VCaP (cell line): ENCODE measurements at regions not wholly inside any gene's neighbourhood (a gene's known extent, or its start where the extent isn't known, plus 50 kb on each side); places are given as distances from the start of the nearest gene placed in this dataset.

ENCODE experiments used
- H3K27ac ChIP-seq: fragments of 450-650 bp; 2 replicates; pipeline ENCODE4 v1.5.1; 2017
- TF ChIP-seq, protein P1 (sequence below): fragments of 450-650 bp; conservative IDR thresholded peaks from 2 replicates; pipeline ENCODE4 v1.5.1; 2017; ENCODE audit warnings: mild to moderate bottlenecking, moderate library complexity

DNA sequence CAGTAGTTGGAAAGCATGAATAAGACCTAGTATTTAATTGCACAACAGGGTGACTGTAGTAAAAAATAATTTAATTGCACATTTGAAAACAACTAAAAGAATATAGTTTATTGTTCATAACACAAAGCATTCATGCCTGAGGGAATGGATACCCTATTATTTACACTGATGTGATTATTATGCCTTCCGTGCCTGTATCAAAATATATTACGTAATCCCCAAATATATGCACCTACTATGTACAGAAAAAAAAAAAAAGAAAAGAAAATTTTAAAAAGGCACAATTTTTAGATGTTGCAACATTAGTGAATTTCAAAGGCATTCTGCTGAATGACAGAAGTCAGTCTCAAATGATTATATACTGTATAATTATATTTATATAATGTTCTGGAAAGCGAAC lies 647.2 kb upstream of the BCHE start:
- peak overlapping the region; percentile 52; the same call in 1 of the 2 replicates for H3K27ac ChIP-seq
- TF ChIP-seq, protein P1, sequence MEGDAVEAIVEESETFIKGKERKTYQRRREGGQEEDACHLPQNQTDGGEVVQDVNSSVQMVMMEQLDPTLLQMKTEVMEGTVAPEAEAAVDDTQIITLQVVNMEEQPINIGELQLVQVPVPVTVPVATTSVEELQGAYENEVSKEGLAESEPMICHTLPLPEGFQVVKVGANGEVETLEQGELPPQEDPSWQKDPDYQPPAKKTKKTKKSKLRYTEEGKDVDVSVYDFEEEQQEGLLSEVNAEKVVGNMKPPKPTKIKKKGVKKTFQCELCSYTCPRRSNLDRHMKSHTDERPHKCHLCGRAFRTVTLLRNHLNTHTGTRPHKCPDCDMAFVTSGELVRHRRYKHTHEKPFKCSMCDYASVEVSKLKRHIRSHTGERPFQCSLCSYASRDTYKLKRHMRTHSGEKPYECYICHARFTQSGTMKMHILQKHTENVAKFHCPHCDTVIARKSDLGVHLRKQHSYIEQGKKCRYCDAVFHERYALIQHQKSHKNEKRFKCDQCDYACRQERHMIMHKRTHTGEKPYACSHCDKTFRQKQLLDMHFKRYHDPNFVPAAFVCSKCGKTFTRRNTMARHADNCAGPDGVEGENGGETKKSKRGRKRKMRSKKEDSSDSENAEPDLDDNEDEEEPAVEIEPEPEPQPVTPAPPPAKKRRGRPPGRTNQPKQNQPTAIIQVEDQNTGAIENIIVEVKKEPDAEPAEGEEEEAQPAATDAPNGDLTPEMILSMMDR, result no peak

DNA sequence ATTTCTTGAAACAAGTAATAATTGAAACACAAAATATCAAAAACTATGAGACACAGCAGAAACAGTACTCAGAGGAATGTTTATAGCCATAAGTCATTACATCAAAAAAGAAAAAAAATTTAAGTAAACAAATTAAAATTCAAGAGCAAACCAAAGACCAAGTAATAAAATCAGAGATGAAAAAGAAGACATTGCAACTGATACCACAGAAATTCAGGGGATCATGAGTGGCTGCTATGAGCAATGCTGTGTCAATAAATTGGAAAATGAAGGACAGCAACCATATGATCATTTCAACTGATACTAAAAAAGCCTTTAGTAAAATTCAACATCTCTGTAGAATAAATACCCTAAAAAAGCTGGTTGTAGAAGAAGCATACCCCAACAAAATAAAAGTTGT lies 644.1 kb upstream of the BCHE start:
- TF ChIP-seq, protein P1, result no peak
- no peak overlapping the region for H3K27ac ChIP-seq

DNA sequence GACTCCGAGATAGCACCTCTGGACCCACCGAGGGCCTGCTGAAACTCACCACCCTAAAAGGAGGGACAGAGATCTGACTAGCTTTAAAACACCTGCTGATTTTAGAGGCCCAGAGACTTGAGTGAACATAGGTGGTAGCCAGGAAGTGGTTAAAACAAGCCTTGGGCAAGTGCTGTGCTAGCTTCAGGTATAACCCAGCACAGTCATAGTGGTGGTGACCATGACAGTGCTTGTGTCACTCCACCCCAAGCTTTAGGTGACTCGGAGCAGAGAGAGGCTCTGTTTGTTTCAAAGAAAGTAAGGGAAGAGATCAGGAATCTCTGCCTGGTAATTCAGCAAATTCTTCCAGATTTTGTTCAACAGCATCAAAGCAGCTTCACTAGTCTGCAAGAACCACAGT lies 641.1 kb upstream of the BCHE start:
- H3K27ac ChIP-seq, result no peak overlapping the region
- TF ChIP-seq, protein P1, result no peak

DNA sequence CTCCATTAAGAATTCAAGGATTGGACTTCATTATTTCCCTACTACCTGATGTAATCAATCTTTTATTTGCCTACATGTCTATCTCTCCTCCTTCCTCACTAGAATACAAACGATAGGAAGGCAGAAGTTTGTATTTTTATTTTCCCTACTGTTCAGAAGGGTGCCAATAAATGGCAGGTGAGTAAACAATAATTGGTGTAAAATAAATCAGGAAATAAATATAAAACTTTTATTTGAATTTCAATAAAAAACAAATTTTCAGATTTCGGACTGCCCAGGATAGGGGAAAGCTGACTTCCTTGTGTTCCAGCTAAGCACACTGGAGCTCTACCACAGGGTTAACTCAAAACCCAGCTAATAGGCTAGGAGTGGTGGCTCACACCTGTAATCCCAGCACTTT lies 636.3 kb upstream of the BCHE start:
- TF ChIP-seq, protein P1, result no peak
- H3K27ac ChIP-seq, result no peak overlapping the region

DNA sequence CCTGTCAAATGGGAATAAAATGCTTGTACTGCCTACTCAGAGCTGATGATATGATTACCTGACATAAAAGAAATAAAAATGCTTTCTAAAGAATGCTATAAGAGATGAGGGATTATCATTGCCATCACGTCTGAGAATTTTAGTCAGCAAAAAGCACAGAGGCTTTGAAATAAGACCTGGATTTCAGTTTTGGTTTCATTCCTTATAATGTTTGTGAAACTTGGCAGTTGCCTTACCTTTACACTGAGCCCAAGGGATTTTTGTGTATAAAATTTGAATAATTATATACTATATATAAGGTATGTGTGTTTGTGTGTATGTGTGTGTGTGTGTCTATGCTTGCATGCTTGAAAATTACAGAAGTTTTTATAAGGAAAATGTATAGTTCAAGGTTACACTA lies 634.8 kb upstream of the BCHE start:
- H3K27ac ChIP-seq, result no peak overlapping the region
- TF ChIP-seq, protein P1, result no peak

DNA sequence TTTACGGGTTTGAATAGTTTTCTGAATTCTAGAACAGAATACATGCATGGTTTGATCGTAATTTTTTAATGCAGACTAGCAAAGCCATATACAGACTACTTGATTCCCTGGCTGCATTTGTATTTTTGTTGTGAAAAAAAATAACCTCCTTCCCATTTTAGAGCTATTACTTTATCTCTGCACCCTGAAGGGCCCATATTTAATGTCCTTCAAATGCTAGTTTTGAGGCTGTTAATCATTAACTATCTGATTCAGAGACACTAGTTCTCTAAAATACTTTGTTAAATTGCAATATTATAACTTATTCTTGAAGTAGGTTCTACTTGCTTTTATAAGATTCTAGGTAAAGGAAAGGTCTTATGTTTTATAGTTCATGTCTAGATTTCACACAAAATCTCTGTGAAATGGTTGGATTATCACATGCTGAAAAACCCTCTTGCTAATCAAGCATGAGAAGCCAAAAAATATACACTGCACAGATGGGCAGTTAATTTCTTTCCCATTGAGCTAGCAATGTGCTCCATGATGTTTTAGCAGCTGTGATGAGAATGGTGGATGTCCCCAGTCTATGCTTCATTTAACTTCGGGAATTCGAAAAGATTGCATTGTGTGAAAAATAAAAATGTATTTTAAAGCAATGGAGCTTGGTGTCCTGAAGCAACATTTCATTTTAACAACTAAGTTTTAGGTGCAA lies 634.0 kb upstream of the BCHE start:
- TF ChIP-seq, protein P1, result no peak
- H3K27ac ChIP-seq, result no peak overlapping the region

DNA sequence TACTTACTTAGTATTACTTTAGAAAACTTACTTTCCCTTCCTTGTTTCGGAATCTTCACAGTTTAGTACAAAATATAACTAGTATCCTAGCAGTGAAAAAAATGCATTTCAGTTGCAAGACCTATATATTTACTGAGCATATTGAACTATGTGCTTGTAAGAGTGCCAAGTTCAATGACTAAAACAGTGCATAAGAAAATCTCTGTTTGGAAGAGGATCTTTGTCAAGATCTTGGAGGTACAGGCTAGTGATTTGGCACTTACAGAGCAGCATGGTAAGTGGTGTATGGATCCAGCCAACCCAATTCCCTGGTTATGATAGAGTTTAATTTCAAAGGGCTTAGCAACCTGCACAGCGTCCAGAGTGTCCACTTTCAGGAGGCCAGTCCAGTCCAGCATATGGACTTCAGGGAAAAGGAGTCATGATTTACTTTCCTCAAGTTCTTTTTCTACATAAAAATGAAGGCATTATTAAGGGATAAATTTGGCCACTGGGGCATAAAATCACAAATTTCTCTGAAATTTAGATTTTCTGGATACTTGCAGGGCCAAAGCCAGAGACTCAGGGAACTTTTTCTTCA lies 625.8 kb upstream of the BCHE start:
- no peak overlapping the region for H3K27ac ChIP-seq
- TF ChIP-seq, protein P1, result no peak
